ENCODE measurements at regions not wholly inside any gene's neighbourhood (a gene's known extent, or its start where the extent isn't known, plus 50 kb on each side); places are given as distances from the start of the nearest gene placed in this dataset.

DNA sequence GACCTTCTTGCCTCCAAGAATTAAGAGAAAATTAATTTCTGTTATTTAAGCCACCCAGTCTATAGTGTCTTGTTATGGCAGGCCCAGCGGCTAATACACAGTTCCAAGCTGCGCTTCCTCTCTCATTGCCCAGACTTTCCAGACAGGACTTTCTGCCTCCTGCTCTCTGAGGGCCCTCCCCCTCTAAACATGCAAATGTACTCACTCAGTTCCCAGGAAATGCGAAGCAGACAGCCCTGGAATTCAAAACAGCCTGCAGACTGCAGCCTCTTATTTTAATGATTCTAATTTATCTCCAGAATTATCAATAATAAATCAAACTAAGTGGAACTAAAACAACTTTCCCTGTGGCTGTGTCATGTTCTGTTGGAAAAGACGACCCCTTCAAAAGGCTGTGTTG is 115.5 kb upstream of the ISX start:
- intact Hi-C loops (cut with DNase I): no loop called here
- DNase-seq: no peak

- DNase-seq: no peak
- intact Hi-C loops (cut with DNase I): no loop called here
Observed at GRCh38 chr22:34951212-34951611, 114.7 kb upstream of the ISX start.

DNA sequence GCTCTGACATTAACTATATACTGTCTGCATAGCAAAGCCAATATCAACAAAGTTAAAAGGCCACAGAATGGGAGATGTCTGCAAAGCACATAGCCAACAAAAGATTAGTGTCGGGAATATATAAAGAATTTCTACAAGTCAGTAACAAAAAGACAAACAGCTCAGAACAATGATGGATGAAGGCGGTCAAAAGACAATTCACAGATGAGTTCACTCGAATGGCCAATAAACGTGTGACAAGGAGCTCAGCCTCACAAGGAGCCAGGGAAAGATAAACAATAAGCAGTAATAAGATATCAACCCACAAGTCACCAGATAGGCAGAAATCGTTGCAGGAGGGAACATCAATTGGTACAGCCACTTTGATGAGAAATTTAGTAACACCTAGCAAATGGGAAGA is 106.0 kb upstream of the ISX start:
- DNase-seq: no peak
- intact Hi-C loops (cut with DNase I): no loop called here

- intact Hi-C loops (cut with DNase I): no loop called here
- DNase-seq: no peak
Observed at GRCh38 chr22:34966980-34967565, 98.9 kb upstream of the ISX start.

DNA sequence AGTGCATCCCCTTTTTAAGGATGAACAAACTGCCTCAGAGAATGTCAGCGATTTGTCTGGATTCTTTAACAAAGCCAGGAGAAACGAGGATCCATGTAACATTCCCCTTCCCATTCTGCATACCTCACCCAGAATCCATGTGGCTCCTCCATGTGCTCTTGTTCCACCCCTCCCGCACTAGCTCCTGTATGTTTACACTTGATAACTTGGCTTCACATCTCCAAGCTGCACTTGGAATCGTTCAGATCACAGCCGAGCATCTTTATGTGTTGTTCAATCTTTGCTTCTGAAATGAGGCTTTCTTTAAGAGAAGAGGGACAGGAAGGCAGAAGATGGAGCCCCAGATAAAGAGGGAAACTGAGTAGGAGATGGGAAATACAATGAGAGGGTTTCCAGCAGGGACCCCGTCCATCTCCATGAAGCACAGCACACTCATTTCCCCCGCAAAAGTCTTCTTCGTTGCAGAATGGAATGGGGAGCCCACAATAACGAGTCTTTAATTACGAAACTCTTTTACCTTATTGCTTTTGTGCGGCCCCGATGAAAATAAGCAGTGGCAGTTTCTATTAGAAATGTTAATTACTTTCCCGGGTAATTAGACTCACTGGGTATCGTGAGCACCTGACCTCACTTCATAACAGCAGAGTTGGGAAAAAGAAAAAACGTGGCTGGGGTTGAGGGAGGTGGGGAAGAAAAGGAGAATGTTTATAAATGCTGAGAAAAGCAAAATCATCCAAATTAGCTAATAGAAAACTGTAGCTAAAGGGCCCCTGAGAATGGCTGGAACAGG is 96.8 kb upstream of the ISX start:
- intact Hi-C loops (cut with DNase I): no loop called here
- no peak for DNase-seq

DNA sequence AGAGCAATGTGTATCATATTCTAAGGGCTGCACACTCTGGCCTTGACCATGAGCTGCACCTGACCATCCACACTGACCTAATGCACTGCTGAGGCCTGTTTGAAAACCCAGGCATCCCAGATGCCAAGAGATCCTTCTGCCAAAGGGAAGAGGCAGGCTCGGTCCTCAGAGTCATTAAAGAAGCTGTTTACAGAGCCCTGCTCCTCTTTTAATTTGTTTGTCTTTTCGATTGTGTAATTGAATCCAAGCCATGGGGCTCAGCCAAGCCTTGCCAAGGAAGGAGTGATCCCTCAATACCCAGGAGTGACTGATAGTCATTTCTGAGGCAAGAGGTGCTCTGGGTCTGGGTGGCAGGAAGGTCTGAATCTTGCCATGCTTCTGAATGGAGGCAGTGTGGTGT is 94.5 kb upstream of the ISX start:
- intact Hi-C loops (cut with DNase I): no loop called here
- no peak for DNase-seq

DNA sequence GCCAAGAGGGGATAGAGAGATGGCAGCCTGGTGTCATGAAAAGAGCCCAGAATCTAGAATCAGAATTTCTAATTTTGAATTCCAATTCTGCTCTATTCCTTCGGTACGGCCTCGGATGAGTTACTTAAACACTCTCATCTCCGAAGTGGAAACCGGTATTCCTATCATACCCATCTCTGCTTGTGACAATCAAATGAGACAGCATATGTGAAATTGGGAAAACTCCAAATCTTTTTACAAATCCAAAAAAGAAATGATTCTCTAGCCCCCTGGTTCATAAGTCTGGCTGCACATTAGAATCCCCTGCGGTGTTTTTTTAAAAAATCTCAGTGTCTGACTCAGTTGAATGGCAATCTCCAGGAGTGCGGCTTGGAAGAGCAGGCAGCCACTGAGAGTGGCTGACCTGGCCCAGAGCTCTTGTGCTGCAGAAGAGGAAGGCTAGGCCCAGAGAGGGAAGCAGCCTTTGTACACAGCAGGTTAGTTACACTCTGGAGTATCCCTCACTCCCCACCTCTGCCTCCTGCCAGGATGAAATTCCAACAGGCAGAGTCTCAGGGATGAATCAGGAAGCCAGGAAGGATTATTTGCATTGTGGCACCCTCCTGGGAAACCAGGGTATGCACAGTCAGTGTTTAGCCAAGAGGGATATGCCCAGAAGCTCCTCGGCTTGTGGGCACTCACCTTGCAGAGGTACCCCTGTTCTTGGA is 93.6 kb upstream of the ISX start:
- intact Hi-C loops (cut with DNase I): no loop called here
- no peak for DNase-seq

DNA sequence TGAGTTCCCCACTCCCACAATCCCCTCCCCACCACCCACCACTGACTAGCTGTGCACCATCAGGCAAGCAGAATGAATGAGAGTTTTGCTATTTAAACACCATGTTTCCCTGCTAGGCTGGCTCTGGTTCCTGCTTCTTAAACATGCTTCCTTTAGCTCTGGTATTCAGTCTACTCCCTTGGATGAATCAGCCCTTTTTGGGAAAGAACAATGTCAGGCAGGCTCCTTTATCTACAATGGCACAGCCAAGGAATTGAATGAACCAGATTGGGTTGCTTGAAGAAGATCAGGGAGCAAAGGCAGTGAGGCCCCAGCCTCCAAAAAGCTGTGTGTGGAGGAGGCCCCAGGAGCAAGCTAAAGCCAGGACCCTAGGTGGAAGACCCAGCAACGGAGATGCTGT is 92.9 kb upstream of the ISX start:
- intact Hi-C loops (cut with DNase I): no loop called here
- DNase-seq: no peak

DNA sequence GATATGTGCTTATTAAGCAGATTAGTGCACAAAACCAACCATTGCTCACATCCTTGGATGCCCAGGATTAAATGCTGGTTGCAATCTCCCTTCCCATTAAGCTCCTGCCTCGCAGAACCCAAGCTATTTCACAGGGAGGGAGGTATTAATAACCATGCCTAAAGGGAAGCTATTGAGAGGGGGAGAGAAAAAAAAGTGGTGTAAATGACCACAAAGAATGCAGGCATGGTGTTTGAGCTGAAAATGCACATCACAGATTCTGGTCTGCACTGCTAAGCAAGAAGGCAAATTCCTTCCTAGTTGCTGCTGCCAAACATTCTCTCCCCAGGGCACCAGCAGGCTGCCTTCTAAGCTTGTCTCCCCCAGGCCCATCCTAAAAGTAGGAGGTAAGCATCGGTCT is 92.0 kb upstream of the ISX start:
- intact Hi-C loops (cut with DNase I): no loop called here
- DNase-seq: no peak

DNA sequence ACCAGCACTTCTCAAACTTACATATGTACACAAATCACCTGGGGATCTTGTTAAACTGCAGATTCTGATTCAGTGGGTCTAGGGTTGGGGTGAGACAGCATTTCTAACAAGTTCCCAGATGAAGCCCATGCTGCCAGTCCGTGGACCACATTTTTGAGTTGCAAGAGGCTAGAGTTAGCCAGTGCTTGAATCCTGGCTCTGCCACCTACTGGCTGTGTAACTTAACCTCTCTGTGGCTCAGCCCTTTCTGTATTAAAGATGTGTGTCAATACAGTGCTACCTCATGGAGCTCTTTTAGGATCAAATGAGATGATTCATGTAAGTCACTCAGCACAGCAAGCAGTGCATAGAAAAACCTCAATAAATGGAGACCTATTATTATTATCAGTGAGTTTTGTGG is 90.2 kb upstream of the ISX start:
- intact Hi-C loops (cut with DNase I): no loop called here
- no peak for DNase-seq

DNA sequence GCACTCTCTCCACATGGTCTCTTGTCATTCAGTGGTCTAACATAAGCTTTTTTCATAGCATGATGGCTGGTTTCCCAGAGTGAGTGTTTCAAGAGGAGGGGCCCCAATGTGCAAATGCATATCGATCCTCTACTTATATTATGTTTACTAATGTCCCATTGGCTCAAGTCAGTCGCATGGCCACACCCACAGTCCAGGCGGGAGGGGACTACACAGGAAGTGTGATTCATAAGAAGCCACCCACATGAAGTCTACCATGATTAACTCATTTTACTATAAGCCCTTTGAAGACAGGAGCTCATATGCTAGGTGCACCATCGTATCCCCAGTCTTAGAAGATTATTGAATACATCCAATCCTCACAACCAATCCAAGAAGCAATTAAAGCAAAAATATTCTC is 89.5 kb upstream of the ISX start:
- DNase-seq: no peak
- intact Hi-C loops (cut with DNase I): no loop called here

GRCh38 chr22:34976886-34977285 is 89.1 kb upstream of the ISX start:
- intact Hi-C loops (cut with DNase I): no loop called here
- no peak for DNase-seq

GRCh38 chr22:34986523-34986922 is 79.4 kb upstream of the ISX start:
- intact Hi-C loops (cut with DNase I): no loop called here
- peak in 2 of 10 donors; percentile 5 to 13 for DNase-seq

GRCh38 chr22:34992672-34993071 is 73.3 kb upstream of the ISX start:
- DNase-seq: no peak
- intact Hi-C loops (cut with DNase I): no loop called here

GRCh38 chr22:34993548-34993947 is 72.4 kb upstream of the ISX start:
- DNase-seq: no peak
- intact Hi-C loops (cut with DNase I): no loop called here

GRCh38 chr22:34997633-34998299 is 68.2 kb upstream of the ISX start:
- peak in 1 of 10 donors; percentile 15 for DNase-seq
- intact Hi-C loops (cut with DNase I): no loop called here

DNA sequence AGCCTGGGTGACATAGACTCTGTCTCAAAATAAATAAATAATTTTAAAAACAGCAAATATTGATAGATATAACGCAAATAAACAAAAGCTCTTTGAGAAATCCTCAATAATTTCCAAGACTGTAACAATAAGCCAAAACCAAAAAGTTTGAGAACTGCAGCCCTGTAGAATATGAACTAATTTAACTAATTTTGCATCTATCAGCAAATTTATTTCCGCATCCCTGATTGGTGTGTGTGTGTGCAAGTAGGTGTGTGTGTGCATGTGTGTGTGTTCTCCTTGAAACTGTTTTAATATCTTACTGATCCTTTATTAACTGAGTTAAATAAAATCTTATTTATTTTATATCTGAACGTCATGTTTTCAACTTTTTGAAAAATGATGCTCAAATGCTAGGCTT is 67.0 kb upstream of the ISX start:
- intact Hi-C loops (cut with DNase I): no loop called here
- DNase-seq: no peak

DNA sequence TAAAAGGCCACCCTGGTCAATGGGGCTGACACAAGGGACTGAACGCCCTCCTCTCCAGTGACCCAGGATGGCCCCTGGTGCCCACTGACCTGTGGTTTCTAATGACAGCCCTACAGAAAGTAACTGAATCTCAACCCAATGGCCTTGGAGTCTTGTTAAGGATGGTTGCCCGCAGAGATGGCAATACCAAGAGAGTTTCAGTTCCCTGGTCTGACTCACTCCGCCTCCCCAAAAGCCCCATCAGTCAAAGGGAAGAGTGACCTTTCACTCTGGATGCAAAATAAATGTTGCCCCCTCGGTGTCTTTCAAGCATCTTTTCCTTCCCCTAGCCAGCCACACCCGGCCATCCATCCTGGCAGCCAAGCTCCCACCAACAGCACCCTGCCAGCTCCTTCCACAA is 57.7 kb upstream of the ISX start:
- no peak for DNase-seq
- intact Hi-C loops (cut with DNase I): no loop called here

DNA sequence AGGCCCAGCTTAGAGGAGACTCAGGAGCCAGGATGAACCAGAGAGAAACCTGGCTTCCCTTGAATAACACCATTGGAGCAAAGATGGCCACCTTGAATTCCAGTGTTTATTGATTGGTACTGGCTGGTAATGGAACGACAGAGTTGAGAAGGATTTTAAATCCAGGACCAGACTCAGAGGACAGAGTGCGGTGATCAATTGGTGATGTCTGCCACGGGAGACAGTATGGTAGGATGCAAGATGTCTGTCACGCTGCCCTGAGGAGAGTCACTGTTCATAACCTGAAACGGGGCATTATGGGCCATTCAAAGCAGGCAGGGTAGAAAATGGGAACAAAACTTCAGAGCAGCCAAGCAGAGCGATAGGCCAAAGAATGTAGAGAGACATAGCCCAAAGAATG is 55.4 kb upstream of the ISX start:
- no peak for DNase-seq
- intact Hi-C loops (cut with DNase I): no loop called here

- DNase-seq: no peak
- intact Hi-C loops (cut with DNase I): no loop called here
Observed at GRCh38 chr22:35014812-35015211, 51.1 kb upstream of the ISX start.
